SK-N-MC (cell line): ENCODE measurements at regions not wholly inside any gene's neighbourhood (a gene's known extent, or its start where the extent isn't known, plus 50 kb on each side); places are given as distances from the start of the nearest gene placed in this dataset.

Experiments
- EZH2 ChIP-seq: fragments of 200-600 bp; sonication (generic); IDR thresholded peaks from one replicate; pipeline ENCODE4 v1.6.1; 2017; ENCODE audit warnings: antibody characterized with exemption
- POLR2AphosphoS5 ChIP-seq: IDR thresholded peaks from 2 replicates; pipeline ENCODE4 v1.6.1; 2012; ENCODE audit warnings: mild to moderate bottlenecking, low read depth, low read length, borderline replicate concordance

GRCh38 chr2:15722980-15723379 lies 131.3 kb downstream of the DDX1 start:
- TF ChIP-seq POLR2AphosphoS5 (no peak), EZH2 (no peak)
